D341Med (cell line): ENCODE measurements at regions not wholly inside any gene's neighbourhood (a gene's known extent, or its start where the extent isn't known, plus 50 kb on each side); places are given as distances from the start of the nearest gene placed in this dataset.

Source experiments
- DNase-seq: peaks from one replicate; pipeline ENCODE4 v3.0.0; 2012; ENCODE audit warnings: low spot score

DNA sequence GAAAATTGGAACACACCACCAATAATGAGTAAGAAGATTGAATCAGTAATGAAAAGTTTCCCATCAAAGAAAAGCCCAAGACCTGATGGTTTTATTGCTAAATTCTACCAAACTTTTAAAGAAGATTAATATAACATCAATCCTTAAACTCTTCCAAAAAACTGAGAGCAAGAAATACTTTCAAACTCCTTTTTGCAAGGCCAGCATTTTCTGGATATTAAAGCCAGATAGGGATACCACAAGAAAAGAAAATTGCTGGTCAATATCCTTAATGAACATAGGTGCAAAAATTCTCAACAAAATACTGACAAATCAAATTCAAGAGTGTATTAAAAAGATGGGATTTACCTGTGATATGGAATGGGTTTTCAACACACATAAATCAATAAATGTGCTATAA, 484.6 kb downstream of the ANKRD50 start:
- no peak for DNase-seq

GRCh38 chr4:124230268-124230667, 482.3 kb downstream of the ANKRD50 start:
- no peak for DNase-seq

GRCh38 chr4:124234771-124235170, 477.8 kb downstream of the ANKRD50 start:
- no peak for DNase-seq

GRCh38 chr4:124243671-124244366, 468.7 kb downstream of the ANKRD50 start:
- DNase-seq = no peak

- no peak for DNase-seq
These were observed 459.5 kb downstream of the ANKRD50 start for GRCh38 chr4:124253080-124253479.

DNA sequence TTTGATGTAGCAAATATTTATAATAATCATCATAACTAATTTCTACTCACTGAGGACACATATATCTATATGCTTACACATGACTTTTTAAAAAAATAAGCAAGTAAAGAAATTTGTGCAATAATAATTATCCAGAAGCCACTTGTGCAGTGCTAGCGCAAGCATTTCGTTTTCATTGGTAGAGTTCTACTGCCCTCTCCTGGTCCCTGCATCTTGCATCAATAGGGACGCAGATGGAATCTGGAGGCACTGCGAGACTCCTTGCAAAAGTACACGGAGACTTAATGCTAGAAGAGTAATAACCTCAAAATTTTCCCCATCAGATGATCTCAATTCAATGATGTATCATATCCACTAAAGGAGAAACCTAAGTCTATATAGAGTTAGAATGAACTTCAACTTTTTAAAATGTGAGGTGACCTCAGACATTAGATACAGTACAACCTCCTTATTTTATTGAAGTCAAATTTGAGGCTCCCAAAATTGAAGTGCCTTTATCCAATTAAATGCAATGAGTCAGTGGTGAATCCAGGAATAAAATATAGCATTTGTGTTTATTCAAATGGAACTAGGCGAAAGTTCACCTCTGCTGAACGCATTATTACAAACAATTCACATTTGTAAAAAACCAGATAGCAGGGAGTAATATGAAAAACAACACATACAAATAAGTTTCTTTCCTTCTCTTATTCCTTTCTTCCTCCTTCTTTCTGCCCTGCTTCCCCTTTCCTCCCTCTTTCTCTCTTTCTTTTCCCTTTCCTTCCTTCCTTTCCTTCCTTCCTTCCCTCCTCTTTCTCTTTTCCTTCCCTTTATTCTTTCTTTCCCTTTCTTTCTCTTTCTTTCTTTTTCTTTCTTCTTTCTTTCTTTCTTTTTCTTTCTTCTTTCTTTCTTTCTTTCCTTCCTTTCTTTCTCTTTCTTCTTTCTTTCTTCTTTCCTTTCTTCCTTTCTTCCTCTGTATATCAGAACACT, 450.0 kb downstream of the ANKRD50 start:
- peak; percentile 73 for DNase-seq

DNA sequence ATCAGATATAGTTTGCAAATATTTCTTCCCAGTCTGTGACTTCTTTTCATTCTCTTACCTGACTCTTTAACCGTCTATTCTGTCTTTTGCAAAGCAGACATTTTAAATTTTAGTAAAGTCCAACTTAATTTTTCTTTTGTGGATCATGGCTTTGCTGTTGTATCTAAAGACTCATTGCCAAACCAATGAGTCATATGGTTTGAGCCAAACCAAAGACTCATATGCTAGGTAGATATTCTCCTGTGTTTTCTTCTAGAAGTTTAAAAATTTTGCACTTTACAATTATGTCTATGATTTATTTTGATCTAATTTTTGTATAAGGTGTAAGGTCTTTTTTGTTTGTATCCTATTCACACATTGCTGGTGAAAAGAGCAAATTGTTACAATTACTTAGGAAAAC, 446.8 kb downstream of the ANKRD50 start:
- DNase-seq = no peak

DNA sequence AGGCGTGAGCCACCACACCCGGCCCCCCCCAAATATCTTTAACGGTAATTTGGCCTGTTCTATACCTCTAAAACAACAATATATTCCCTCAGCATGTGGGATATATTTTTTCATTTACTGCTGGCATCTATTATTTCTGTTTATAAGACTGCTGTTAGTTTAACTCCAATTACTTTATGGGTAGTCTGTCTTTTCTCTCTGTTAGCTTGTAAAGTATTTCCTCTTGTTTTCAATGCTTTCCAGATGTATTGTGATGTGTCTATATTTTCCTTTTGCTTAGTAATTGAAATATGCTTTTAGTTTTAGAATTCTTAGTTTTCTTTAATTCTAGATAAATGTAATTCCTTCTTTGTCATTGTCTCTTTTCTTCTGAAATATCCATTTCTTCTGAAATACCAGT, 445.8 kb downstream of the ANKRD50 start:
- no peak for DNase-seq

- DNase-seq = no peak
These were observed 436.1 kb downstream of the ANKRD50 start for GRCh38 chr4:124276461-124276860.

GRCh38 chr4:124277691-124278090, 434.8 kb downstream of the ANKRD50 start:
- DNase-seq = no peak

DNA sequence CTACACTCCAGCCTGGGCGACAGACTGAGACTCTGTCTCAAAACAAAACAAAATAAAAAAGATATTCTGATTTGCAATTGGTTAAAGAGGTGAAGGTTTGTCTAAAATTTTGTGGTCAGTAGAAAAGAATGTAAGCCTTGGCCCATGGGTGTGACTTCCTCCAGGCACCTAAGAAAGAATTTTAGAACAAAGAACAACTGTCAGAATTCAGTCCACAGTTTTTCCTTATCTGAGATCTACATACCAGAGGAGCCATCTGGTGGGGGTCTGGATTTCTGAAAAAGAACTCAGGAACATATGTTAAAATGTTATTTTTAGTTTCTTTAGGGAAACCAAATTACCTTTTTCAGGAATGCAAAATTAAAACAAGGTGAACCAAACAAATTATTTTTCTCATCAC, 434.1 kb downstream of the ANKRD50 start:
- no peak for DNase-seq

DNA sequence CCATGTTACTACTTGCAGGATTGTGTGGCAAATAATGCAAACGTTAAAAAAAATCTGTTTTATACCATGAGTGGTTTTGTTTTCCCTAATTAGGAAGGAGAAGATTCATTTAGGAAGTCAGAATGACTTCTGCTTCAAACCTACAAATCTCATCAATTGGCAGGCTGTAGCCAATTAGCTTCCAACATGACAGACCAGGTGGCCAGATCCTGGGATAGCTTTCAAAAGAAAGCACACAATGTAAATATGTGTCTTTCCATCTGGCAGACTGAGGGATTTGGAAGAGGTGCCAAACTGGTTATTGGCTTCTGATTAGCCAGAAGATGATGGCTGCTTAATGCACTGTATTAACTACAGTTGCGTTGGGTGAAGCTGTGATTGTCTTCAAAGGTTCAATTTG, 432.8 kb downstream of the ANKRD50 start:
- DNase-seq = peak; percentile 47

DNA sequence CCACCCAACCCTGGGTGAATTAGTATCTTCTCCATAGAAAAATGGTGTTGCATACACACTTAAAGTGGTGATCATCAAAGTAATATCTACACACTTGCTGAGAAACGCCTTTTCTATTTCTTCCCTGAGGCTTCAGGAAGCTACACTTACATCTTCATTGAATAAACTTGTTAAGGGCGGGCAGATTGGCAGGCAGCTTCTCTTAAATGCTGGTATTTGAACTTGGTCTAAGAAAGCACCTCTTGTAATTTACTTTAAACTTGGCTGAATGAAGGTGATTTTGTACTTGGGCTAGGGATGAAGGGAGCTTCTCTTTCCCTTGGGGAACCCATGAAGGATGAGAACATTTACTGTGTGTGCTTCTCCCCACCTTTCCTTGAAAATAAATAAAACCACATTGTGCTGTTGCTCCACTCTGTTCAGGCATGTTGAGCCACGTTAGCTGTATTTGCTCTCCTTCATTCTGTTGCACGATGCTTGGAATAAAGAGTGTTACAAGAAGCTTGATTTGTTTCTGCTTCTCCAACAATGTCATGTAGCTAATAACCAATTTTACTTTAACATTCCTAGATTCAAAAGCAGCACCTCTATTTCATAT, 430.1 kb downstream of the ANKRD50 start:
- no peak for DNase-seq

DNA sequence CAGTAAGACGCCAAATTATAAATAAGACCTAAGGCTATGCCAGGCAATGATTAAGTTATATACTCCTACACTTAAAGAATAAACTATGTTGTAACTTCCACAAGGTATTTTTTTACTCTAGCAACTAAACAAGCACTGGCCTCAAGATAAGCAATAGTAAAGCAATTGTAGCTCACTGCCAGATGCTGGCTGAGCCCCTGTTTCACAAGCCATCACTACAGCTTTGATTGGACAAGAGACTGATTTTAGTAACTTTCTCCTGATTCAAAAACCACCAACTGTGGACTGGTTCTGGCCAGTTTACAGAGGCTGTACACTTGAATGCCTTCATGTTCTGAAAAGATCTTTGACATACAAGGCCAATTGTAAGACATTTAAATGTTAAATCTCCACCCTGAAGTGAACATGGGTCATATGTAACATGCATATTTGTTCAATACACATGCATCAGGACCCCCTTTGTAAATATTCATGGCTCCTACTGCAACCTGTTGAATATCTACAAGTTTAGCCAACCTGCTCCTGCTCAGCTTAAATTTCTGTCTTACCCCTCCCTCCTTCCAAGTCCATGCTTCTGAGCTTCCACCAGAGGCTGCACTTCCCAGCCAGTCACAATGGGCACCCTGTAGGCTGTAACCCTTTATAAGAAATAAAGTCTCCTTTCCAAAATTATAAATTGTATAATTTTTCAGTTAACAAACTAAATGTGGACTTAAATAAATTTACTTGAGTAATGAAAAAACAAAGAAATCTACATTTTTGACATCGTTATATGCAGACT, 423.6 kb downstream of the ANKRD50 start:
- no peak for DNase-seq

- DNase-seq = no peak
These were observed 421.9 kb downstream of the ANKRD50 start for GRCh38 chr4:124290678-124291077.

GRCh38 chr4:124295413-124295812, 417.1 kb downstream of the ANKRD50 start:
- DNase-seq = no peak

GRCh38 chr4:124304941-124305340, 407.6 kb downstream of the ANKRD50 start:
- no peak for DNase-seq

GRCh38 chr4:124306352-124306751, 406.2 kb downstream of the ANKRD50 start:
- no peak for DNase-seq

GRCh38 chr4:124307143-124307542, 405.4 kb downstream of the ANKRD50 start:
- no peak for DNase-seq

DNA sequence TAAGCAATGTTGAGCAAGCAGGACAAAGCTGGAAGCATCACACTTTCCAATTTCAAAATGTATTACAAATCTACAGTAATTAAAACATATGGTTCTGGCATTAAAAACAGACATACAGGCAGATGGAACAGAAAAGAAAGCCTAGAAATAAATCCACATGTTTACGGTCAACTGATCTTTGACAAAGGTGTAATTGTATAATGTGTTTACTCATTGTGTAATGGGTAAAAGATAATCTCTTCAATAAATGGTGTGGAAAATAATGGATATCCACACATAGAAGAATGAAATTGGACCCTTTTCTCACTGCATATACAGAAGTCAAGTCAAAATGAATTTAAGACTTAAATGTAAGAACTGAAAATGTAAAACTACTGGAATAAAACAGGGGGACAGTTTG, 394.2 kb downstream of the ANKRD50 start:
- no peak for DNase-seq

- peak; percentile 34 for DNase-seq
These were observed 391.2 kb downstream of the ANKRD50 start for GRCh38 chr4:124321364-124321763.
